GM23248 (cell line): ENCODE measurements at regions not wholly inside any gene's neighbourhood (a gene's known extent, or its start where the extent isn't known, plus 50 kb on each side); places are given as distances from the start of the nearest gene placed in this dataset.

Experiments
- EZH2 ChIP-seq: fragments of 200-600 bp; sonication (generic); IDR thresholded peaks from 2 replicates; pipeline ENCODE4 v1.6.1; 2018; ENCODE audit warnings: antibody characterized with exemption, mild to moderate bottlenecking; ENCODE audit not compliant: insufficient read depth, poor library complexity, severe bottlenecking
- EZH2phosphoT487 ChIP-seq: fragments of 200-600 bp; sonication (generic); IDR thresholded peaks from 2 replicates; pipeline ENCODE4 v1.6.1; 2018; ENCODE audit warnings: antibody characterized with exemption, moderate library complexity, mild to moderate bottlenecking, low read depth; ENCODE audit not compliant: insufficient read depth

GRCh38 chr2:237194906-237195305 is 109.2 kb downstream of the COPS8 start:
- TF ChIP-seq EZH2 (no peak), EZH2phosphoT487 (no peak)
